ENCODE measurements at regions not wholly inside any gene's neighbourhood (a gene's known extent, or its start where the extent isn't known, plus 50 kb on each side); places are given as distances from the start of the nearest gene placed in this dataset.
A peak's percentile ranks its signal among the peaks of the same experiment; 100 is the strongest.

DNA sequence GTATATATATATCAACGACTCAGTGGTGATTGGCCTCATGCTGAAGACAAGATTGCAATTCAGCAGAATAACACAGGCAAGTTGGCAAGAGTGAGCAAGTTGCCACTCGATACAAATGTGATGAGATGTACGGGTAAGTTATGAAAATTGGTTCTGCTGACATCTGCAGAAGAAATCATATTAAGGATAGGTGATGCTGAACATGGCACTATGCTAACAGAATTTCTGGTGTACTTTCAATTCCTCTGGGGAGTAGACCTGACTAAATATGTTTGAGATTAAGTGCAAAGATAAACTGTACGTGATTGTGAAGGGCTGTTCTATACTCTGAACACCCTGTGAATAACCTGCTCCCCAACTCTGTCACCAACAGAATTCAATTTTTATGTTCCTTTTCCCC lies 758.2 kb downstream of the TBC1D32 start (continued):
- TF ChIP-seq, protein P1, sequence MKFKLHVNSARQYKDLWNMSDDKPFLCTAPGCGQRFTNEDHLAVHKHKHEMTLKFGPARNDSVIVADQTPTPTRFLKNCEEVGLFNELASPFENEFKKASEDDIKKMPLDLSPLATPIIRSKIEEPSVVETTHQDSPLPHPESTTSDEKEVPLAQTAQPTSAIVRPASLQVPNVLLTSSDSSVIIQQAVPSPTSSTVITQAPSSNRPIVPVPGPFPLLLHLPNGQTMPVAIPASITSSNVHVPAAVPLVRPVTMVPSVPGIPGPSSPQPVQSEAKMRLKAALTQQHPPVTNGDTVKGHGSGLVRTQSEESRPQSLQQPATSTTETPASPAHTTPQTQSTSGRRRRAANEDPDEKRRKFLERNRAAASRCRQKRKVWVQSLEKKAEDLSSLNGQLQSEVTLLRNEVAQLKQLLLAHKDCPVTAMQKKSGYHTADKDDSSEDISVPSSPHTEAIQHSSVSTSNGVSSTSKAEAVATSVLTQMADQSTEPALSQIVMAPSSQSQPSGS (tag by site-specific recombination; IDR thresholded peaks at IDR 0.05; ENCODE audit: low read depth): no peak
- TF ChIP-seq MYNN (tag by site-specific recombination; IDR thresholded peaks at IDR 0.05; ENCODE audit: borderline replicate concordance) (no peak), ZNF560 (tag by site-specific recombination; IDR thresholded peaks at IDR 0.05; ENCODE audit: borderline replicate concordance) (no peak), ZNF776 (tag by site-specific recombination; IDR thresholded peaks at IDR 0.05; ENCODE audit: borderline replicate concordance) (no peak), ZNF138 (tag by site-specific recombination; IDR thresholded peaks at IDR 0.05; ENCODE audit: borderline replicate concordance) (no peak), ZNF324 (tag by site-specific recombination; IDR thresholded peaks at IDR 0.05) (no peak), KLF10 (tag by site-specific recombination; IDR thresholded peaks at IDR 0.05) (no peak), ZIC2 (tag by site-specific recombination; IDR thresholded peaks at IDR 0.05) (no peak), SALL2 (tag by site-specific recombination; IDR thresholded peaks at IDR 0.05; ENCODE audit: borderline replicate concordance) (no peak), ZNF132 (tag by site-specific recombination; IDR thresholded peaks at IDR 0.05; ENCODE audit: borderline replicate concordance) (no peak), OSR2 (tag by site-specific recombination; IDR thresholded peaks at IDR 0.05) (no peak), TCF7L2 (IDR thresholded peaks at IDR 0.05; ENCODE audit: borderline replicate concordance, low read depth, low read length) (no peak)
- TF ChIP-seq, protein P2, sequence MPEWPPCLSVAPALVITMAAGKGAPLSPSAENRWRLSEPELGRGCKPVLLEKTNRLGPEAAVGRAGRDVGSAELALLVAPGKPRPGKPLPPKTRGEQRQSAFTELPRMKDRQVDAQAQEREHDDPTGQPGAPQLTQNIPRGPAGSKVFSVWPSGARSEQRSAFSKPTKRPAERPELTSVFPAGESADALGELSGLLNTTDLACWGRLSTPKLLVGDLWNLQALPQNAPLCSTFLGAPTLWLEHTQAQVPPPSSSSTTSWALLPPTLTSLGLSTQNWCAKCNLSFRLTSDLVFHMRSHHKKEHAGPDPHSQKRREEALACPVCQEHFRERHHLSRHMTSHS (tag by site-specific recombination; IDR thresholded peaks at IDR 0.05): no peak

DNA sequence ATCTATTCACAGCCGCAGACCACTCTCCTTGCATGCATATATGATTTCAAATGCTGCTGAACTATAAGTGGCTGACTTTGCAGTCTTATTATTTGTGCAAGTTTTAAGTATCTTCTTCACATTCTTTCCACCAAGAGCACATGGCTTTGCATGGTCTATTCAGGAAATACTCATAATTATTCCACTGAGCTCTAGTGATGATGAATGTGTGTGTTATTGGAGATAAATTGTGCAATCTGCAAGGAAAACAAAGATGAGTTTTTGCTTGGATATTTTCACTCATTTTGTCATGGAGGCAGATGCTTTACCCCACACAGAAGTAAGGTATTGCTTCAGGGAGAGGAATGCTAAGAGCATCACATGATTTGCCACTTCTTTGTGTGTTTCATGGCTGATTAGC lies 764.6 kb downstream of the TBC1D32 start:
- TF ChIP-seq ZNF157 (tag by site-specific recombination; IDR thresholded peaks at IDR 0.05) (no peak), ZNF416 (tag by site-specific recombination; IDR thresholded peaks at IDR 0.05) (no peak), ZFP37 (tag by site-specific recombination; IDR thresholded peaks at IDR 0.05) (no peak)
- TF ChIP-seq, protein P3, sequence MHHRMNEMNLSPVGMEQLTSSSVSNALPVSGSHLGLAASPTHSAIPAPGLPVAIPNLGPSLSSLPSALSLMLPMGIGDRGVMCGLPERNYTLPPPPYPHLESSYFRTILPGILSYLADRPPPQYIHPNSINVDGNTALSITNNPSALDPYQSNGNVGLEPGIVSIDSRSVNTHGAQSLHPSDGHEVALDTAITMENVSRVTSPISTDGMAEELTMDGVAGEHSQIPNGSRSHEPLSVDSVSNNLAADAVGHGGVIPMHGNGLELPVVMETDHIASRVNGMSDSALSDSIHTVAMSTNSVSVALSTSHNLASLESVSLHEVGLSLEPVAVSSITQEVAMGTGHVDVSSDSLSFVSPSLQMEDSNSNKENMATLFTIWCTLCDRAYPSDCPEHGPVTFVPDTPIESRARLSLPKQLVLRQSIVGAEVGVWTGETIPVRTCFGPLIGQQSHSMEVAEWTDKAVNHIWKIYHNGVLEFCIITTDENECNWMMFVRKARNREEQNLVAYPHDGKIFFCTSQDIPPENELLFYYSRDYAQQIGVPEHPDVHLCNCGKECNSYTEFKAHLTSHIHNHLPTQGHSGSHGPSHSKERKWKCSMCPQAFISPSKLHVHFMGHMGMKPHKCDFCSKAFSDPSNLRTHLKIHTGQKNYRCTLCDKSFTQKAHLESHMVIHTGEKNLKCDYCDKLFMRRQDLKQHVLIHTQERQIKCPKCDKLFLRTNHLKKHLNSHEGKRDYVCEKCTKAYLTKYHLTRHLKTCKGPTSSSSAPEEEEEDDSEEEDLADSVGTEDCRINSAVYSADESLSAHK (tag by site-specific recombination; IDR thresholded peaks at IDR 0.05): no peak
- ChIA-PET CTCF (interaction anchor here (0.6 kb wide), 1 partner anchor 652 kb away, joined by 3 read pairs; no protein-coding TSS in a partner anchor), POLR2A (no interaction called here)

DNA sequence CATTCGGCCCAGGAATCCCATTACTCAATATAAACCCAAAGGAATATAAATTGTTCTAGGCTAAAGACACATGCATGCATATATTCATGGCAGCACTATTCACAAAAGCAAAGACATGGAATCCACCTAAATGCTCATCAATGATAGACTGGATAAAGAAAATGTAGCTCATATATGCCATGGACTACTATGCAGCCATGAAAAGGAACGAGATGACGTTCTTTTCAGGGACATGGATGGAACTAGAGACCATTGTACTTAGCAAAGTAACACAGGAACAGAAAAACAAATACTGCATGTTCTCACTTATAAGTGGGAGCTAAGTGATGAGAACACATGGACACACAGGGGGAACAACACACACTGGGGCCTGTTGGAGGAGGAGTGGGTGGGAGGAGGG lies 769.5 kb downstream of the TBC1D32 start:
- H3K4me1 ChIP-seq (ENCODE audit: control insufficient read depth, insufficient read depth, low read length): no peaks in the 10 kb centered on the region
- ChIA-PET POLR2A (no interaction called here), CTCF (interaction anchor here (1.0 kb wide), 1 partner anchor 16 kb away, joined by 3 read pairs; no protein-coding TSS in a partner anchor)
- no peak for TF ChIP-seq ZNF175 (tag by site-specific recombination; IDR thresholded peaks at IDR 0.05)
- TF ChIP-seq ZNF548 (tag by site-specific recombination; IDR thresholded peaks at IDR 0.05): no peak
- peak; percentile 60; the same call in 1 of the 2 replicates for TF ChIP-seq ZNF146 (tag by site-specific recombination; IDR thresholded peaks at IDR 0.05)
- H3K27ac ChIP-seq (ENCODE audit: extremely low read depth, low read depth, low read length): no peak overlapping the region
- H3K36me3 ChIP-seq (ENCODE audit: control insufficient read depth in 2 of 2, insufficient read depth in 1 of 2, low read length in 2 of 2): no peaks in the 10 kb centered on the region
- no peak overlapping the region for H3K4me3 ChIP-seq (ENCODE audit: low read depth, low read length)
- H3K9me3 ChIP-seq (ENCODE audit: control insufficient read depth, insufficient read depth, low read depth, low read length): no peaks in the 10 kb centered on the region

More for the DNA sequence above, 764.6 kb downstream of the TBC1D32 start:
- no peak overlapping the region for H3K27ac ChIP-seq (ENCODE audit: extremely low read depth, low read depth, low read length)
- H3K9me3 ChIP-seq (ENCODE audit: control insufficient read depth, insufficient read depth, low read depth, low read length): no peaks in the 10 kb centered on the region
- H3K4me1 ChIP-seq (ENCODE audit: control insufficient read depth, insufficient read depth, low read length): no peaks in the 10 kb centered on the region
- no peaks in the 10 kb centered on the region for H3K36me3 ChIP-seq (ENCODE audit: control insufficient read depth in 2 of 2, insufficient read depth in 1 of 2, low read length in 2 of 2)
- no peak overlapping the region for H3K4me3 ChIP-seq (ENCODE audit: low read depth, low read length)

Data from HEK293 (cell line).